ENCODE measurements at regions not wholly inside any gene's neighbourhood (a gene's known extent, or its start where the extent isn't known, plus 50 kb on each side); places are given as distances from the start of the nearest gene placed in this dataset.

DNA sequence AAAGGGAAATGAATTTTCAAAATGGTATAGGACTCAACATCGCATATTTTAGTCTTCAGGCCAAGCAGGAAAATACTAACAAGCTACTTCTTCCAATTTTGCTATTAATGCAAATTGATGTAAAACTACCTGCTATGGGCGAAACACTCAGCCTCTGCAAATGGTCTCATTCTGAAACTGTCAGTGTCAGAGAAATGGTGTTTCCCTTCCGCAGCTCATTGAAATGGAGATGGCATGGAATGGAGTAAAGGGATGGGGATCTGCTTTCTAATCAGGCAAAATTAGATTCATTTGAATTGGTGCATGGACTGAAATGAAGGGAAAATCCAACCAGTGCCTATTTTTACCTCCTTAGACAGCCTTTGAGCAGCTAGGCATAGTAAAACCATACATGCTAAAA lies 80.4 kb upstream of the EEA1 start:
- TF ChIP-seq POLR2A (IDR thresholded peaks at IDR 0.05; ENCODE audit: low read depth) (no peak), POLR2AphosphoS5 (IDR thresholded peaks at IDR 0.05) (no peak)
- TF ChIP-seq, protein P1, sequence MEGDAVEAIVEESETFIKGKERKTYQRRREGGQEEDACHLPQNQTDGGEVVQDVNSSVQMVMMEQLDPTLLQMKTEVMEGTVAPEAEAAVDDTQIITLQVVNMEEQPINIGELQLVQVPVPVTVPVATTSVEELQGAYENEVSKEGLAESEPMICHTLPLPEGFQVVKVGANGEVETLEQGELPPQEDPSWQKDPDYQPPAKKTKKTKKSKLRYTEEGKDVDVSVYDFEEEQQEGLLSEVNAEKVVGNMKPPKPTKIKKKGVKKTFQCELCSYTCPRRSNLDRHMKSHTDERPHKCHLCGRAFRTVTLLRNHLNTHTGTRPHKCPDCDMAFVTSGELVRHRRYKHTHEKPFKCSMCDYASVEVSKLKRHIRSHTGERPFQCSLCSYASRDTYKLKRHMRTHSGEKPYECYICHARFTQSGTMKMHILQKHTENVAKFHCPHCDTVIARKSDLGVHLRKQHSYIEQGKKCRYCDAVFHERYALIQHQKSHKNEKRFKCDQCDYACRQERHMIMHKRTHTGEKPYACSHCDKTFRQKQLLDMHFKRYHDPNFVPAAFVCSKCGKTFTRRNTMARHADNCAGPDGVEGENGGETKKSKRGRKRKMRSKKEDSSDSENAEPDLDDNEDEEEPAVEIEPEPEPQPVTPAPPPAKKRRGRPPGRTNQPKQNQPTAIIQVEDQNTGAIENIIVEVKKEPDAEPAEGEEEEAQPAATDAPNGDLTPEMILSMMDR (IDR thresholded peaks at IDR 0.05) = no peak

Data from esophagus muscularis mucosa (tissue), 3 donors.